HG02840 (cell line): ENCODE measurements at regions not wholly inside any gene's neighbourhood (a gene's known extent, or its start where the extent isn't known, plus 50 kb on each side); places are given as distances from the start of the nearest gene placed in this dataset.

Experiments
- ATAC-seq: cut with Tn5 transposase; IDR thresholded peaks from one replicate; pipeline ENCODE4 v1.9.1; 2021; ENCODE audit warnings: mild to moderate bottlenecking, moderate library complexity, moderate number of reproducible peaks; ENCODE audit not compliant: unreplicated experiment, low FRiP score

DNA sequence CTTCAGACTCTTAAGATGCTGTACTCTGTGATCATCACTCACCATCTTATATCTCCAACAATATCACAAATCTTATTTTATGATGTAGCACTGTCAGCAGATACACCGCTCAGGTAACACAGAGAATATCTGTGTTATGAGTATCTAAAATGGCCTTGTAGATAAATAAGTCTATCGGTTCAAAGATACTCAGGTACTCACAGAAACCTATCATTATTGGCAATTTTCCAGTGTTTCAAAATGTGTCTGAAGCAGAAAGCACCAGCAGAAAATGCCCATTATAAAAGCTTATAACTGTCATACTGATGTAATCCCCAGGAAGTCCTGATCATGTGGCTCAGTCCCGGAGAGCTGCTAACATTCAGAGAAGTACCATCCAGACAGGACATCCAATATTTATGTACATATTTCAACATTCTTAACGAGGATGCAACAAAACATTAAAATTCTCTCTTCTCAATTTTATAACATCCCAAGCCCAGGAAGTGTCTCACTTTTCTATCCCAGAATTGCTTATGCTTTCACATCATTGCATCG is 190.7 kb upstream of the LMNTD1 start:
- no peak for ATAC-seq

DNA sequence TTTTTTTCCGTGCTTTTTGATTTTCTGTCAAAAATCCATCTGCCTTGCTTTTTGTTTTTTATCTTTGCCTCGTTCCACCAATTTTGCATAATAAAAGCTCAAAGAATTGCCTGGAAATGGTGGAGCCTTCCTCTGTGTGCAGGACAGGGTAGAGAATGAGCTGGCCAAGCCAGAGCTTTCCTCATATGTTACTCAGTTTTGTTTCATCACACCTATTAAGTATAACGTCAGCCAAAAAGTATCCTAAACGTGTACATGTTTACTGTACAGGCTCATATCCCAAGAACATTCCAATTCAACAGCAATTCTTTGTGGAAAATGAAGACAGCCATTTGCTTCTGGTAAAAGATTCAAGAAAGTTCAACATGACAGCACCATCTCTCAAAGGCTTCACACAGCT is 191.2 kb upstream of the LMNTD1 start:
- no peak for ATAC-seq

DNA sequence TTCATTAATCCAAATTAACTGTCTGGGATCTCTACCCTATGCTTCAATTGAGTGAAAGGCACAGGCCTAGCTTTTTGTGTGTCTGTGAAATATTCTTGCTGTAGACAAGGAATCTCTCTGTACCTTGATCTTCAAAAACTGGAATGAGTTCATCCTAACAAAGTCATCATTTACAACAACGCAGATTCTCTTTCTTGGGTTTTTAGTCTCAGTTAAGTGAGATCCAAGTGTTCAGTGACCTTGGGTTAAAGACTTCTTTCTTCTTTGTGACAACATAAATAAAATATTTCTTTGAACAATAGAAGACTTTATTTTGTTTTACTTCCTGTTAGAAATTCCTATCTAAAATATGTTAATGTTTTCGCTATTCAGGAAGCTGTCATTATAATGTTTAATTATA is 192.2 kb upstream of the LMNTD1 start:
- no peak for ATAC-seq

DNA sequence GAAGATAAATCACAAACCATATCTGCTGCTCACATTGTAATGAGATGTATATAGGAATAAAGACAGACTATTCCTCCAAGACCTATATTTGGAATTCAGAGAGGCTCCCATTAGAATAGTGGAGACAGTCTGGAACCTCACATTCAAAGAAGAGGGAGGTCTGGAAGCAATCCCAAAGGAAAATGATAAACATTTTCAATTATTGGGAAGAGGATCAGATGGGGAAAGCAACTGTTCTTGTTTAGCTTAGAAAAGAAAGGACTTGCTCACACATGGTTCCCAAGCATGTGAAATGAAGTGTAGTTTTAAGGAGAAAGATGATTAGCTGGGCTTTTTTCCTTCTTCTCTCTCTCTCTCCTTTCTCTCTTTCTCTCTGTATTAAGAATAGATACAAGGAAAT is 193.0 kb upstream of the LMNTD1 start:
- no peak for ATAC-seq

DNA sequence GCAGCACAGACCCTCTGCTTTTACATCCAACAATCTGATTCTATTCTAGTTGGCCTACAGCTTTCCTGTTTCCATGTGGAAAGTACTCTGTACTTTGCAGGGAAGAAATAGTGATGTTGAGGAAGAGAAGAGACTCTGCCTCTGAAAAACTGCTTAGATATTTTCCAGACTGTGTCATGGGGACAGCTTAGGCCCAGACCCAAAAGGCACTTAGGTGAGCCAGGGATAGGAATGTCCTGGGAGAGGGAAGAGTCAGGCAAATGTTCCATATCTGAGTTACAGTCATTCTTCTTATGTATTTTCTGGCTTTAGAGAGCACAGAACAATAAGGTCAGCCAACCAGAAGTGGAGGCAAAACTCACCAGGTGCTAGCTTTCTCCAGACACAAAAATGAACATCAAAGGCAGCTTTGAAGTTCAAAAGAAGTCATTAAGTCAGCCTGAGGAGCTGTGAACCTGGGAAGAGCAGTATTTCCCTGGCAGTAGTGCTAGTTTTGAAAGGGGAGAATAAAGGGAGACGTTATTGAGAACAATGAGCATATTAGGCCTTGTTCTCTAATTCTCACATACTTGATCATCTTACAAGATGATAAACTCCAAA is 199.7 kb upstream of the LMNTD1 start:
- no peak for ATAC-seq

DNA sequence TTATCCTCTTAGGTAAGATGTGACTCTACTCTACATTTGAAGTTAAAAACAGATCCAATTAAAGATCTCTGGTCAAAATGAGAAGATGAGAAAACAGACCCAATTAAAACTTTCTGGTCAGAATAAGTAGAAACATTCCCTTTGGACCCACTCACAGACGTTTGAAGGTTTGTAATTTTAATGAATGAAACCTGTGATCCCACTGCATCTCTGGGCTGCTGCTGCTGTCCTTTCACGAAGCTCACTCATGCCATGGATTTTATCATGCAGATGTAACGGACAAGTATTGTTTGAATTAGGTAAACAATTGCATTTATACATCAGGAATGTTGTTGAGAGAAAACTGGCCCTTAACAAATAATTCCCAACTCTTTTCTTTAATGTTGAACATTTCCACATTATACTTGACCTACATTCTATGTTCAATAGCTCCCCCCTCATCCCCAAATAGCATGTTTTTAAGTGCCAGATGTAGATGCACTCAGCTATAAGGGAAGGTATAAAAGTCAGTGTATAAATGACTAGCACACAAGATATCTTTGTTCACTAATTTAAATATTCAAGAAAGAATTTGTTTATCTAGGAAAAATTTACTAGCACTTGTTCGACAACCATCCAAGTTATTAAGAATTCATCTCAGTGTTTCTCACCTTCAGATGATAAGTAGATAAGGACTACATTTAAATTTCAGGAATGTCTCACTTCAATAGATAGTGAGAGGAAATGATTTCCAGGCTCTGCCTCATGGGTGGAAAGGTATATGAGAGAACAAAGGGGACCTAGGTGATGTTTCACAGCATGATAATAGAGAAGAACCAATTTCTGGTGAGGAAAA is 202.3 kb upstream of the LMNTD1 start:
- ATAC-seq, result no peak

DNA sequence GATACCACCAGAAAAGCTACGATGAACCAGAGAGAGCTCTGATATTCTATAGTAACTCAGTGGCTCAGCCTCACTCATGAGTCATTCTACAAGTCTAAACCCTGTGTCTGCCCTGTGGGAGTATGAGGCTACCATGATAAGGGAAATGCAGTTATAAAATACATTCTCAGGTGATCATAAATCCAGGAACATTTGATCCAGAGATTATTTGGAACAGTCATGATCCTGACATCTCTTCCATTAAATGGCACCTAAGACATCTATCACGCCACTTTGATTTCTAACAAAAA is 202.6 kb upstream of the RASSF8 start:
- no peak for ATAC-seq

DNA sequence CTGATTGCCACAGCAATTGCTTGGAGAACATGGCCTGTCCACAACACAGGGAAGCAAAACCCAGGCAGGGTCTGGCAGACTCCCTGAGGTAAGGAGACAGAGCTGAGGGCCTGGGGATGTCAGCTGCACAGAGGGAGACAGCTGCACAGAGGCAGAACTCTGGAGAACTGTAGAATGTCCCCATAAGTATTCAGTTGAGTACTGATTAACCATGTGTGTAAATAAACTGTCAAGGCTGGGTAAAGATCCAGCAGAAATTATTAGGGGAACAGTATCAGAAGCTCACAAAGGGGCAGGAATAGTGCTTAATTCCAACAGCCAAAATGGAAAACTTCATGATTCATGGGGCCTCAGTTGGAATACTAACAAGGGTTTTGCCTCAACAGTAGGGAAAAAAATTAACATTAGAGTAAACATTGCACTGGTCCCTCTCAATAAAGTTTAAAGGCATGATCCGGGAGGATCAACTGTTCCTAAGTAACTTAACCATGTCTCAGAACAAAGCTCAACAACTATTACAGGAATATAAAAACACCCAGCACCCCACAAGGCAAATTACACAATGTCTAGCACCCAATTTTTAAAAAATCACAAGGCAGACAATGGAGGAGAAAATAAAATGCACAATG is 201.3 kb upstream of the RASSF8 start:
- no peak for ATAC-seq

DNA sequence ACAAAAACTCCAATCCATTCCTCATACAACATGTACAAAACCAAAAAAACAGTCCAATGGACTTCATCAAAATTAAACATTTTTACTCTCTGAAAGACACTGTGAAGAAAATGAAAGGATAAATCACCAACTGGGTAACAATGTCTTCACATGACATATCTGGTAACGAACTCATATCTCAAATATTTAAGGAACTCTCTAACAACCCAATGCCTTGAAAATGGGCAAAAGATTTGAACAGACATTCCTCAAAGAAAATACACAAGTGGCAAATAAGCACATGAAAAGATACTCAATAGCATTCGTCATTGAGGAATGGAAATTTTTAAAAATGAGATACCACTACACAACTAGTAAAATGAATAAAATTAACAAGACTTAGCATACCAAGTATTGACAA is 198.7 kb upstream of the RASSF8 start:
- ATAC-seq, result no peak

DNA sequence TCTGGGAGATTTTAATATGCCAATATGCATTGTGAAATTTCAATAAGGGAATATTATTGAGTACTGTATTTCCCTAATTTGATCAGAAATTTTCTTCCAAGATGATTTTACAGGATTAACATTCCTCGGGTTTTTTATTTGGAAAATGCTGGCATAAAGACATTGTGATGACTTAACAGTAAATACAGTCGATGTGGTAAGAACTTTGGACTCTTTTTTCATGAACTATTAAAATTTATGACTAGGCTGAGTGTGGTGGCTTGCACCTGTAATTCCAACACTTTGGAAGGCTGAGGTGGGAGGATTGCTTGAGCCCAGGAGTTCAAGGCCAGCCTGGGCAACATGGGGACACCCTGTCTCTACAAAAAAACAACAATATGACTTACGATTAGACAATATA is 197.1 kb upstream of the RASSF8 start:
- ATAC-seq, result no peak

DNA sequence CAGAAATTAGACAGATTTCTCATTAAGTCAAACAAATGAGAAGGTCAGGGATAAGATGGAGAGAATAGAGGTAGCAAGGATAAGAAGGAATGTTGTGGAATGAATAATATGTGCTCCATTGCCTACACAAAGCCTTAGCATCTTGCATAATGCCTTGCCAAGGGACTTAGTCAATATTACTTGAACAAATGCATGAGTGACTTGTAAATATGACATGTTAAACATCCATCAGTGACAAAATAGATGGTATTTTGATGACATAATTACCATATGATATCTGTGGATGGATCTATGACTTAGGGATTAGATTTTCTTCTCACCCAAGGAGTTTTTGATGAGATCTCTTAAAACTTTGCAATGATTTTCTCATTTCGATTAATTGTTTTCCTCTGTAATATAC is 194.1 kb upstream of the RASSF8 start:
- ATAC-seq, result no peak

DNA sequence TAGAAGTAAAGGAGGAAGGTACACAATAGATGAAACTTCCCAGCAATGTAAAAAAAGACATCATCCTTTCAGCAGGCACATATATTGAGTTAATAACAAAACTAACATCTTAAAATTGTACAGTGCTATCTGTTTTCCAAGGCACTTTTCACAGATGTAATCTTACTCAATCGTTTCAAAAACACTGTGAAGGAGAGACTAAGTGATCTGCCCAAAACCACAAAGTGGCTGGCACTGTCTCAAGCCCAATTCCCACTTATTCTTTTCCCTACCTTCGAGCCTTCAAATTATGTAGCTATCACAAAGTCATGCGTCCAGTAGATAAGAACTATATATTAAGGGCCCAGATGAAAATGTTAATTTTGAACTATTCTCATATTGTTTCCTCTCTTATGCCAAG is 193.6 kb upstream of the RASSF8 start:
- ATAC-seq, result no peak

DNA sequence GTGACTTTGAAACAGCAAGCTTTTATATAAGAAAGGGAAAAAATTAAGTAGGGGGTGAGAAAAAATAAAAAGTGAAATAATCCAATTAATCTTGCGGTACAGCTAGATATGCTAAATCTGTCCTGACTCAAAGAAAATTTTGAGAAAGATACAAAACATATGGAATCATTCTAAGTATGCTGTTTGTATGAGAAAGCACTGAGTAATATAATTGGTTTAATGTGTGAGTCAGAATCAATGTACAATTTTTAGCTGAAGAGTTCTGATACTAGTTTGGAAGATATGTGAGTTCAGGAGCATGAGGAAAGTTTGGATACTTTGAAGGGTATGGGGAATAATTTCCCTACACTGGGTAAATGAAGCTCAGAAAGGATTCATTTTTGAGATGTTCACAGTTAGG is 190.9 kb upstream of the RASSF8 start:
- no peak for ATAC-seq

DNA sequence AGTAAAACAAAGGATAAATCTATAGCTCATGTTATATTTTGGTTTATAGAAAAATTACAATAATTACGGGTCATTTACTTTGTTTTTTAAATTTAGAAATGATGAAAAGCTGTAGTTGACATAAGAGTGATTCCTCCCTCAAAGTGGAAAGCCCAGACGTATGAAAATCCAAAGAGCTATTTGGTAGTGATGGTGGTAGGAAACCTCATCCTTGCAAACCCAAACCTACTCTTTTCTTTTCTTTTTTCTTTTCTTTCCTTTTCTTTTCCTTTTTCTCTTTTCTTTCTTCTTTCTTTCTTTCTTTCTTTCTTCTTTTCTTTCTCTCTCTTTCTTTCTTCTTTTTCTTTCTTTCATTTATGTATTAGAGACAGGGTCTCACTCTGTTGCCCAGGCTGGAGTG is 190.3 kb upstream of the RASSF8 start:
- ATAC-seq, result no peak

DNA sequence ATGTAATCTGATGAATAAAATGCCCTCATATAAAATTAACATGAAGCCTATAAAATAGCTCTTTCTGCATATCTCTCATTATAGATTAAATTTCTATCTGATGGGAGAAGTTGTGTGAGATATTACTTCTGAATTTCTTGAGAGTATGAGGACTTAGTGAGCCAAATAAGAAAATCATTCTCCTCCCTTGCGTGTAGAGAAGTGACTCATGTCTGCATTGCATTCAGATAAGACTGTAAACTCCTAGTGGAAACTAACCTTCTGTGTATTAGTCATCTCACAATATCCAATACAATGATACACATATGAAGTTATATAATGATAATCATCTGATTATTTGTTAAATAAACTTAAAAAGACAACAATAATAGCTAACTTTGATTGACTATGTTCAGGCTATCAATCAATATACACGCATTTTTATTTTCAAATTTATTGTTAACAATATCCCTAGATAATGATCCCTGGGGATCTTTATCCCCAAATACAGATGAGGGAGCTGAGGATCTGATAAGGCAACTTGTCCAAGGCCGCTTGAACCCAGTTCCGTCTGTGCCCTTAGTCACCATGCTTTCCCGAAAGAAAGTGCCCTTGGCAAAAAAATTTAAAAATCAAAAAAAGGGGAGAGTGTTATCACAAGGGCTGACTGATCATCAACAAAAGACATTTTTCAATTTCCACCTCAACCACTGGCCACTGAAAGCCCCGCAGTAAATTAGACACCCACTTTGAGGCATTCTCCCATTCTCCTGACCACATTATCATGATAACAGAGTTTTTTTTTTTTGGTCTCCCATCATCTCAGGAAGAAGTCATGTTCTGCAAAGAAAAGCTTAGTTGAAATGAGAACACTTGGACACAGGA is 189.2 kb upstream of the RASSF8 start:
- no peak for ATAC-seq

DNA sequence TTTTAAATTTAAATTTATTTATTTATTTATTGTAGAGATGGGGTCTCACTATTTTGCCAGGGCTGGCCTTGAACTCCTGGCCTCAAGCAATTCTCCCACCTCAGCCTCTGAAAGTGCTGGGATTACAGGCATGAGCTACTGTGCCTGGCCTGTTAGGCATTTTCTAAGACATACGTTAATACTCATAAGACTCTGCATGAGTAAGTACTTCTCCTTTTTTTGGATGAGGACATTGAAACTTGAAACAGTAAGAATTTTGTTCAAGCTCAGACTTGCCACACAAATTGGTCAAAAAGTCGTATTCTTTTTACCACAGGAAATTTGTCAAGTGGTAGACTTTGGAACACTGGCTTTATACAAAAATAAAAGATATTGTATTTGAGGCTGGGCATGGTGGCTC is 187.4 kb upstream of the RASSF8 start:
- ATAC-seq, result no peak

DNA sequence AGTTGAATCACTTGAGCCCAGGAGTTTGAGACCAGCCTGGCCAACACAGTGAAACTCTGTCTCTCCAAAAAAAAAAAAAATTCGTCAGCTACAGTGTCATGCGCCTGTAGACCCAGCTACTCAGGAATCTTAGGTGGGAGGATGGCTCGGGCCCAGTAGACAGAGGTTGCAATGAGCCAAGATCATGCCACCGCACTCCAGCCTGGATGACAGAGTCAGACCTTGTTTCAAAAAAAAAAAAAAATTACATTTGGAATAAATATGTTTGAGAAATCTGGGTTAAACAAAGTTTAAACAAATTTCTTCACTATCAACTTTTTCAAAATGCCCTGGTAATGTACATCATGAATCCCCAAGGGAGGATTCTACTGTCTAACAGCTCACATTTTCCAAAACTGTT is 187.0 kb upstream of the RASSF8 start:
- ATAC-seq, result no peak

DNA sequence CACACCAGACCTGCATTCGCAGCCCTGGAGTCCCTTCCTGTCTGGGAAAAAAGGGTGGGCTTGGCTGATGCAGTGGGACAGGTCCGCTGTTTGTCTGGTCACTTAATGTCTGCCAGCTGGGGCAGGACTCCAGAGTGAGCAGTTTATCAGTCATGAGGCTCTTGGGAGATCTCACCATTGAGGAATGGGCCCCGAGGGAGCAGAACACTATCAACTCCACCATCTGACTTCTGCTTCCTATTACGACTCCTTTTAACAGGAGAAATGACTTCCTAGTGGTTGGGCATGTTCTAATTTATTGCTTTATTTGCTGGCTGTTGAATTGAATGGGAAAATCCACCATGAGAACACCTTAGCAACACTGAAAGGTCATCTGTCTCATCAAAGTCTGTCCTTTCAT is 182.5 kb upstream of the RASSF8 start:
- no peak for ATAC-seq

DNA sequence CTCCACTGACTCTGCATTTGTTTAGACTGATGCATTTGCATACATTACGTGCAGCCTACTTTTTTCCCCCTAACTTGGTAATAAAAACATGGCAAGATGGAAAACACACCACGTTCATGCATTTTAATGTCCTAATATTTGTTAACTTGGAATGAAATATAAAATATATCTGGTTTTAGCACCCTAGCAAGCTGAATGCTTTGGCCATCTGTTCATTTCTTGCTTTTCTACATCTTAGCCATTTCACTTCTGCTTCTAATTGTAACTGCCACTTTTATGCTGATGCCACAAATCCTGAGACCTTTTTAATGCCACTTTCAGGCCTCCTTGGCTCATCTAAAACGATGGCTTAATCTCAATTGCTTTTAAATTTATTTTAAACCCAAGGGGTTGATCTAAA is 177.7 kb upstream of the RASSF8 start:
- no peak for ATAC-seq

DNA sequence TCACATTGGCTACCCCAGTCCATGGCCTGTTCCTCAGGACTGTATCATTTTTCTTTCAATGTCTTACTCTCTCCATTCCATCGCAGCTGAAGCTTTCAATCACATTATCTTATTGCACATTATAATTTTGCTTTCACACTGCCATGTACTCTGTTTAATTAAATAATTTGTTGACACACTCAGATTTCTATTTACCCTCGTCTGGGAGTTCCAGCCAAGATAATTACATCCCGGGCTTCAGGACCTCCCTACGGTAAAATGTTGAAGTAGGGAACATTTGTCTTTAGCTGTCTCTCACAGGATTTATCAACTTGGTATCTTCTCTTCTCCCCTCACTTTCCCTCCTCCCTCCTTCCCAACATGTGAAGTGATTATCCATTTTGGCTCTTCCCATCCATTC is 177.2 kb upstream of the RASSF8 start:
- ATAC-seq, result no peak

DNA sequence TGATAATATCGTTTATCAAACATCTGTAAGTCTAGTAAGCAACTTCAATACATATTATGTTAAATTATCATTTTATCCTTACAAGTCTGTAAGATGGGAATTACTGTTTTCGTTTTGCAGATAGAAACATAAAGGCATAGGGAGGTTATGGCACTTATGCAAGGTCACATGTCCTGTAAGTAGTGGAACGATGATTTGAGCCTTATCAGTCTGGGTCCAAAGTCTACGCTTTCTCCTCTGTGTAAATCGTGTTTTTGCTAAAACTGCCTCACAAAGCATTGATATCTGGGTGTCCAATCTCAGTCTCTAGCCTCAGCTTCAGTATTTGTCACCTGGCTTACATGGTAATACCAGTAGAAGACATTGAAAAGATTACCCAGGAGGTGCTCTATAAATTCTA is 174.9 kb upstream of the RASSF8 start:
- no peak for ATAC-seq
